Adrenal gland (tissue), 9 donors: ENCODE measurements at regions not wholly inside any gene's neighbourhood (a gene's known extent, or its start where the extent isn't known, plus 50 kb on each side); places are given as distances from the start of the nearest gene placed in this dataset.

Source experiments
- DNase-seq, 7 donors: peaks; one replicate each; pipeline ENCODE4 v3.0.0-alpha.2; 2019 to 2020
- H3K27ac ChIP-seq, 5 donors: fragments of 200-600 bp; sonication (generic) in 4 of 5; 1 replicate in 3 of 5; 2 replicates in 2 of 5; pipeline versions ENCODE4 v1.5.1 to v1.8.0; 2016 to 2020; ENCODE audit warnings: mild to moderate bottlenecking in 1 of 5
- H3K27me3 ChIP-seq: fragments of 200-600 bp; 2 replicates; pipeline ENCODE4 v1.8.0; 2021
- H3K36me3 ChIP-seq, 2 donors: fragments of 200-600 bp; replicated peaks in 1 of 2; 1 replicate in 1 of 2; 2 replicates in 1 of 2; pipeline versions ENCODE4 v1.5.1 to v1.8.0; 2018 to 2022
- H3K4me1 ChIP-seq, 2 donors: fragments of 200-600 bp; replicated peaks in 1 of 2; 1 replicate in 1 of 2; 2 replicates in 1 of 2; pipeline versions ENCODE4 v1.5.1 to v1.8.0; 2018 to 2021
- H3K4me3 ChIP-seq, 4 donors: fragments of 200-600 bp; sonication (generic) in 3 of 4; one replicate each; pipeline ENCODE4 v1.5.1; 2016 to 2018
- H3K9me3 ChIP-seq, 3 donors: fragments of 200-600 bp; sonication (generic) in 1 of 3; replicated peaks in 1 of 3; 1 replicate in 2 of 3; 2 replicates in 1 of 3; pipeline versions ENCODE4 v1.5.1 to v1.8.0; 2016 to 2021
- CTCF ChIP-seq, 6 experiments: fragments of 450-650 bp in 4 of 6; fragments of 200-600 bp in 2 of 6; sonication (generic) in 1 of 6; IDR thresholded peaks; 1 replicate in 5 of 6; 2 replicates in 1 of 6; pipeline versions ENCODE4 v1.5.1 to v1.8.0; 2016 to 2021; ENCODE audit warnings: antibody characterized with exemption in 6 of 6, mild to moderate bottlenecking in 2 of 6, moderate library complexity in 1 of 6
- POLR2A ChIP-seq, 2 donors: fragments of 450-650 bp; IDR thresholded peaks; one replicate each; pipeline ENCODE4 v1.6.1; 2017; ENCODE audit warnings: antibody characterized with exemption in 2 of 2, mild to moderate bottlenecking in 2 of 2, moderate library complexity in 1 of 2
- WGBS, 4 donors: extraction: QIAGEN DNeasy Blood & Tissue Kit in 2 of 4; methylation state at CpG; one replicate each; pipeline versions ENCODE4 v1.1.5 to v1.1.7; 2013 to 2017; 5-methylcytosine and 5-hydroxymethylcytosine counted together
- intact Hi-C, 2 donors: fragments of 100-400 bp; cut with DNase I; formaldehyde crosslinking; loops; one replicate each; pipeline versions ENCODE4 v1.14.1 to v1.15.0; 2022 to 2023
- donor health status: healthy with polysubstance abuse.
- donor health status: Bipolar disorder and iron deficiency.
- donor health status: DM: yes; HTN: yes; CAD: no.
- donor health status: DM: no; HTN: no; CAD: no.
- donor health status: DM: no; HTN: no; CAD: no.

DNA sequence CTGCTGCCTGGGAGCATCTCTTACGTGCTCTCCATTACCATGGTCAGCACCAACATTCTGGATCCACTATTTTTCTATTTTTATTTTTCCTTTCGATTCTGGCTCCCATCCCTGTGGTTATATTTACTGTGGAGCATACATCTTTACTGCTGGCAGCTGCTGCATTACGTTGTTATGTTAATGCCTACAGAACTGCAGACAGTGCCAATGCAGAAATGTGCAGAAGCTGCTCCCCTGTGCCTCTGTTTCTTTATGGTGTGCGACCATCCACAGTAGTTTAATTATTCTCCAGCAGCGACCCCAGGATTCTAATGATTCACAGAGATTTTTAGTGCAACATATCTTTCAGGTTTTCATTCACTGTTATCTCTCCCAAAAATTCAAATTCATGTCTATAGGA is 911.7 kb upstream of the SLITRK6 start:
- TF ChIP-seq POLR2A (IDR thresholded peaks at IDR 0.05) (no peak), CTCF (IDR thresholded peaks at IDR 0.05) (no peak)
- Histone ChIP-seq H3K27me3 (no peaks in the 10 kb centered on the region), H3K27ac (no peak overlapping the region), H3K36me3 (no peaks in the 10 kb centered on the region), H3K4me1 (no peaks in the 10 kb centered on the region), H3K4me3 (no peak overlapping the region), H3K9me3 (peaks cover 0 to 5% (median 0%) of the 10 kb centered on the region in 3 donors)
- intact Hi-C loops, result no loop called here
- WGBS, 4 donors, result 61 to 70% (median 64%) methylated on average over 5 of the region's 5 CpGs
- DNase-seq, result no peak

DNA sequence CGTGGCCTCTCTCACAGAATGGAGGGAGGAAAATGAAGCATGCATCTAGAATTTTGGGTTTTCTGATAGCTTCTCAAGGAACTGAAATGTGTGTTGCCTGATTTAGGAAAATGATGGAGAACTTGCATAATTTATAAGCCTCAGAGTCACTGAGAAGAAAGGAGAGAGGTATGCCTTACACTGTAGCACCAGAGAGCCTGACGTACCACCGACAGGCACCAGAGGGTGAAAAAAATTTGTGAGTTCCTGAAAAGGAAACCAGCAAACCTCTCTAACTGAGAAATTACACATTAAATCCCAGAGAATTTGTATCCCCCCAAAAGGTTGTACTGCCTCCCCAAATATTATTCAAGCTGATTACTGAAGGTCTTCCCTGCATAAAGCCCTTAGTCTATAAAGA is 915.3 kb upstream of the SLITRK6 start:
- TF ChIP-seq POLR2A (IDR thresholded peaks at IDR 0.05) (no peak), CTCF (IDR thresholded peaks at IDR 0.05) (no peak)
- no peak overlapping the region for H3K4me3 ChIP-seq
- H3K27ac ChIP-seq, result no peak overlapping the region
- H3K4me1 ChIP-seq, result no peaks in the 10 kb centered on the region
- intact Hi-C loops, result no loop called here
- DNase-seq, result no peak
- H3K27me3 ChIP-seq, result no peaks in the 10 kb centered on the region
- WGBS, 4 donors, result 81 to 92% (median 83%) methylated on average over 3 of the region's 3 CpGs
- H3K9me3 ChIP-seq, result no peaks in the 10 kb centered on the region
- H3K36me3 ChIP-seq, result no peaks in the 10 kb centered on the region

- 50 to 68% (median 56%) methylated on average over 3 of the region's 3 CpGs for WGBS, 4 donors
- Histone ChIP-seq H3K9me3 (no peaks in the 10 kb centered on the region), H3K27ac (no peak overlapping the region), H3K36me3 (no peaks in the 10 kb centered on the region), H3K4me1 (no peaks in the 10 kb centered on the region), H3K4me3 (no peak overlapping the region), H3K27me3 (no peaks in the 10 kb centered on the region)
- intact Hi-C loops, result no loop called here
- DNase-seq, result no peak
- TF ChIP-seq CTCF (IDR thresholded peaks at IDR 0.05) (no peak), POLR2A (IDR thresholded peaks at IDR 0.05) (no peak)
Observed at GRCh38 chr13:86725105-86725504, 925.9 kb upstream of the SLITRK6 start.

DNA sequence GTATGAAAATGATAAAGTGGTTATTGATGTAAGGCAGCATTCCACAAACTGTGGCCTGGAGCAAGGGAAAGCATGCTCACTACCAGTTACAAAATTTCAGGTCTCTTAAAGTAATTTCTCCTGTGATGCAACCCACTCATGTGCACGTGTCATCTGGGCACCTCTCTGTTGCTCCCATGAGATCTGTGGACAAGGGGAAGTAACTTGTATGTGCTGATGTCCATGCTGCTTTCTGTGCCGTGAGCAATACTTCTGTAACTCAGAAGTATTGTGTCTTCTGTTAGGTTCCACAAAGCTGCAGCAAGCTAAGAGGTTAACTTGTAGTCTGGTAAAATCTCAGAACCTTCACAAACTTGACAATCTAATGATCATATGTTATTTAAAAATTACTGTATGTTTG is 930.0 kb upstream of the SLITRK6 start:
- TF ChIP-seq POLR2A (IDR thresholded peaks at IDR 0.05) (no peak), CTCF (IDR thresholded peaks at IDR 0.05) (no peak)
- 53 to 60% (median 56%) methylated on average over 2 of the region's 2 CpGs for WGBS, 4 donors
- no peaks in the 10 kb centered on the region for H3K36me3 ChIP-seq
- no peaks in the 10 kb centered on the region for H3K9me3 ChIP-seq
- no peak overlapping the region for H3K27ac ChIP-seq
- no peak overlapping the region for H3K4me3 ChIP-seq
- intact Hi-C loops, result no loop called here
- no peak for DNase-seq
- no peaks in the 10 kb centered on the region for H3K4me1 ChIP-seq
- H3K27me3 ChIP-seq, result no peaks in the 10 kb centered on the region
